Activated CD8-positive, alpha-beta memory T cell treated with anti-CD3 and anti-CD28 coated beads, Interleukin-2, amount 50 U/mL, for 4 hours (primary cell): ENCODE measurements at regions not wholly inside any gene's neighbourhood (a gene's known extent, or its start where the extent isn't known, plus 50 kb on each side); places are given as distances from the start of the nearest gene placed in this dataset.
"Not testable (repeated sequence)": the region's sequence is repeated elsewhere in the genome, so short reads cannot be mapped to it uniquely, and the experiment has no call there.

Experiments
- DNase-seq: peaks from one replicate; pipeline ENCODE4 v3.0.0-alpha.2; 2020

DNA sequence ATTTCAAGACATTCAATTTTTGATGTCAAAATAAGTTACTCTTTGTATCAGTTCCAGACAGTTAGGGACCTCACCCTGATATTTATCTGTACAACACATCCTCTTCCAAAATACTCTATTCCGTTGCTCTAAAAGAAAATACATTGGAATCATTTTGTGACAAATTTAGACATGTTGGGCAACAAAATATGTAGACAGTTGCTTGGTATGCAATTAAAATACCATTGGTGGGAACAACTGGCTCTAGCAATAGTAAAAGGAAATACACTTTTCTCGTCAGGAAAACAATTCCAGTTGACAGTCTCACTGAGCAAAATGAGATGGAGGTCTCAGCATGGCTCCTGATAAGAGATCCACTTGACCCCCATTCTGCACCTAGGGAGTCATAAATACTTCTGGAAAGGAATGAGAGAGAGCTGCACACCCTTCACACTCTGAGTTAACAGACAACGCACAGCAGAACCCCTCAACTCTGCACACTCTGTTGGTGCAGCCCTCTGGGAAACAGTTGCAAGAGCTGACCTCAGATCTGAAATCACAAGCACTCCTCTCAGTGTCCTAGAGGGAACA is 171.3 kb upstream of the NT5E start:
- no peak for DNase-seq

DNA sequence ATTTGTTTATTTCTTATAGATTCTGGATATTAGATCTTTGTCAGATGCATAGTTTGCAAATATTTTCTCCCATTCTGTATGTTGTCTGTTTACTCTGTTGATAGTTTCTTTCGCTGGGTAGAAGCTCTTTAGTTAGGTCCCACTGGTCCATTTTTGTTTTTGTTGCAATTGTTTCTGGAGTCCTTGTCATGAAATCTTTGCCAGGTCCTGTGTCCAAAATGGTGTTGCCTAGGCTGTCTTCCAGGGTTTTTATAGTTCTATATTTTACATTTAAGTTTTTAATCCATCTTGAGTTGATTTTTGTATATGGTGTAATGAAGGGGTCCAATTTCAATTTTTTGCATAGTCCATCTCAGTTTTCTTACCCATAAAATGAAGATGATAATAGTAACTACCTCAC is 173.9 kb upstream of the NT5E start:
- not testable (repeated sequence) for DNase-seq

DNA sequence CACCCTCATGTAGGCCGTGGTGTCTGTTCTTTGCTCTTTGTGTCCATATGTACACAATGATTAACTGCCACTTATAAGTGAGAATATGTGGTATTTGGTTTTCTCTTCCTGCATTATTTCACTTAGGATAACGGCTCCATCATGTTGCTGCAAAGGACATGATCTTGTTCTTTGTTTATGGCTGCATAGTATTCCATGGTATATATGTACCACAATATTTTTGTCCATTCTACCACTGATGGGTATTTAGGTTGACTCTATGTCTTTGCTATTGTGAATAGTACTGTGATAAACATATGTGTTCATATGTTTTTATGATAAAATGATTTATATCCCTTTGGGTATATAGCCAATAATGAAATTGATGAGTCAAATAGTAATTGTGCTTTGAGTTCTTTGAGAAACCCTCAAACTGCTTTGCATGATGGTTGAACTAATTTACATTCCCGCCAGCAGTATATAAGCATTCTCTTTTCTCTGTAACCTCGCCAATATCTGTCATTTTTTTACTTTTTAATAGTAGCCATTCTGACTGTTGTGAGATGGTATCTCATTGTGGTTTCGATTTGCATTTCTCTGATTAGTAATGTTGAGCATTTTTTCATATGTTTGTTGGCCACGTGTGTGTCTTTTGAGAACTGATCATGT is 174.4 kb upstream of the NT5E start:
- DNase-seq = no peak

DNA sequence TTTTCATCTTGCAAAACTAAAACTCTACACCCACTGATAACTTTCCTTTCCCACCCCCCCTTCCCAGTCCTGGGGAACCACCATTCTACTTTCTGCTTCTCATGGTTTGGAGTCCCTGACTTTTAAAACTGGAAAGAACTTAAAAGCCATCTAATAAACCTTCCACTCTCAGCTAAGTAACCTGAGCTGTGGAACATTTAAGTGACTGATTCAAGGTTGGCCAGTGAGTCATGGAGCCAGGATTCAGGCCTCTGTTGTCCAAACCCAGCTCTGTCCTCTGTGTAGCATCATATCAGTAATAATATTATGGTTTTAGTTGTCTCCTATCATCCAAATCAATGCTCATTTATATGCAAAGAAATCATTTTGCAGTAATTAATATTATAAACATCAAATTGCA is 176.0 kb upstream of the NT5E start:
- DNase-seq = no peak

DNA sequence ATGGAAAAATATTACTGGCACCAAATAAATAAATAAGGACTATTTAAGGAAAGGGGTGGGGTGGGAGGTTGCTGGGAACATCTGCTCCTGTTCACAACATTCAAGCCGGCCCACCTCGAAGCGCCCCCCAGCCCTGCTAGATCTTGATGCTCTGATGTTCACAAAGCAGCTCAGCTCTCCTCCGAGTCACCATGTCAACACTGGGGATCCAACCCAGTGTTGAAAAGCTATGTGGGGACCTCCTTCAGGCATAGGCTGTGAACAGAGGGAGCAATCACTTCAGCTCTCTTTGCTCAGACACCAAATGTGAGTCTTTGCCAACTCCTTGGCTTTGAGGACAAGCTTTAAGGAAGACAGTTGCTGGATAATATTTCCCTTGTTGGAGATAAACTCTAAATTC is 176.8 kb upstream of the NT5E start:
- no peak for DNase-seq

DNA sequence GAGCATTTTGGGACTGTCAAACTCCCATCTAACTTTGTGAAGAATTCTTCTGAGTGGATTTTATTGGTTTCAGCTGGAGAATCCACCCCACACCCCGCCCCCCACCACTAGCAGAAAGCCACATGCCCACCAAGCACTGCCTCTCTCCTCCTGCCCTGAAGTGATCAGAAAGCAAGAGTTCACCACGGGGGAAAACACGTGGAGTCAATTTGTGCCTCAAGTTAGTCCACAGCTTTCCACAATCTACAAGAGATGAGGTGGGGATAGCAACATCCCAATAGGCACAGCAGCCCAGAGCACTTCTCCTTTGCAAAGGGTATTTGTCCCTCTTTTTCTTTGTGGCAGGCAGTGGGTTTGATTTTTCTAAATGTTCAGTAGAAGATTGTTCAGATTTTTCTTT is 177.3 kb upstream of the NT5E start:
- no peak for DNase-seq

DNA sequence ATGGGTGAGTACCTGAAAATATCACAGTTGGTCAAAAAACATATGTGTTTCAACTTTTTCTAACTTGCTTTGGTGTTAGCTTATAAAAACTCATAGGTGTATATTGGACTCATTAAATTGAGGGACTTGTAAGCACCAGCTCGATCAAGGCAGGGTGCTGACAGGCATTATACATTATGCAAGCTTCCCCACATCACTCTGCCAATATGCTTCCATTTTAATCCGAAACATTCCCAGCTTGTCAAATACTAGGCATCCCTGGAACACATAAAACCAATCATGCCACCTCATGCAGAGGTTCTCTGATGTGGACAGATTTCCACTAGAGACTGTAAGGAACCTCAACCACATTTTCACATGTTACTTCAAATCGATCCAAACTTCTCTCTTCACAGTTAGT is 187.3 kb upstream of the NT5E start:
- no peak for DNase-seq

DNA sequence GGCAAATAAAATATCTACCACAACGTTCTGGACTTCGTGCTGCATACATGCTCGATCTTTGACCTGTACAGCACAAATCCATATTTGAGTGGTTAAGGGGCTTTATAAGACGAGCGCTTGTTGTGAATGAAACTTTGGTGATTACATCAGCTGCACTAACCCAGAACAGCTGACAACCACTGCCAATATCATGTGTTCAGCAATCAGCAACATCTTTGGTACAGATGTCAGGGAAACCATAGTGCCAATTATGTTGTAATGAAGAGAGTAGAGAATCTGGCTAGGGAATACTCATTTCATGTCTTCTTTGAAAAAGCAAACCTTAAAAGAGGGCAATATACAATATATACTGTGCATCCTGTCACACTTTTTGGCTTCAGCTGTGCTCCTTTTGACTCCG is 188.6 kb upstream of the NT5E start:
- DNase-seq = no peak

DNA sequence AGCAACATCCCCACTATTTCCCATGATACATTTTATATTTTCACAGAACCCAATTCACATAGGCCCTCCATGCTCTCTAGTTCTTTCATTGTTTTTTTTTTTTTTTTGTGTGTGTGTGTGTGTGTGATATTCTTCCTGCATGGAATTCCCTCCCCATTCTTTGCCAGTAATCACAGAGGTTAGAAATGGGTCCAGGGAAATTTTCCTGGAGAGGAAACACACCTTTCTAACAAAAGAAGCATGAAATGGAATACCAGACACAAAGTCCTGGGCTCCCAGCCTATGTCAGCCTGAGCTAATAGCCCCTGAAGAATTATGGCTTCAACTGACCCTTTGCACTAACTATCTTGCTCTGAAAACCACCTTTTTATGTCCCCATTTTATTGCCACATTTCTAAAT is 194.2 kb upstream of the NT5E start:
- no peak for DNase-seq

DNA sequence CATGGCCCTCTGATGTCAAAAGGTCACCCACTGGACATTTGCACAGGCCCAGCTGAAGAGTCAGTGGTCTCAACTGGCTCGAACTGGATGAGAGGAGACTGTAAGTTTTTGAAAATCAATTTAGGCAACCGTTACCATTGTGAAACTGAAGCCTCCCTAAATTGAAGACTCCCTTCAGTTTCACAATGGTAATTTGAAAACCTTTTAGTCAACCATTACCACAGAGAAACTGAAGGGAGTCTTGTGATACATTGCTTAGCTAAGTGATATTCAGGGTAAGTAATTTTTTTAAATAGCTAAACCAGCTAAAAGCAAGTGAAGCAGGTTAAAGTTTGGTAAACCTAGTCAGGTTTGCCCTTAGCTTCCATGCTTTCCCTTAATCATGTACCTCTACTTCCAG is 197.3 kb upstream of the NT5E start:
- DNase-seq = no peak

DNA sequence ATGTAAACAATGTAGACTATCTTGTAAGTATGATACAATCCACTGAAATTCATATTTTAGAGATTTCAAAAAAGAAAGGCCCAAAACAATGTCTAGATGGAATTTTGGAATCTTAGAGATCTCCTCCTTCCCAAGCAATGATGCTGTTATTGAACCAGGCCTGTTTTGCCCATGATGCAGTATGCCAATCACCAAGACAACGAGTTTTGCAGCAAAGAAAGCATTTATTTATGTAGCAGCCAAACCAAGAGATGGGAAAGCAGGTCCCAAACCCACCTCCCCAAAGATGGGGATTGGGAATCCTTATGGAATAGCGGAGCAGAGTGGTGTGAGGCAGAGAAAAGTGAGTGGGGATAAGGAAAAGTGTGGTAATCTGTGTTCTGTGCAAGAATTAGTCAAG is 197.8 kb upstream of the NT5E start:
- DNase-seq = no peak

DNA sequence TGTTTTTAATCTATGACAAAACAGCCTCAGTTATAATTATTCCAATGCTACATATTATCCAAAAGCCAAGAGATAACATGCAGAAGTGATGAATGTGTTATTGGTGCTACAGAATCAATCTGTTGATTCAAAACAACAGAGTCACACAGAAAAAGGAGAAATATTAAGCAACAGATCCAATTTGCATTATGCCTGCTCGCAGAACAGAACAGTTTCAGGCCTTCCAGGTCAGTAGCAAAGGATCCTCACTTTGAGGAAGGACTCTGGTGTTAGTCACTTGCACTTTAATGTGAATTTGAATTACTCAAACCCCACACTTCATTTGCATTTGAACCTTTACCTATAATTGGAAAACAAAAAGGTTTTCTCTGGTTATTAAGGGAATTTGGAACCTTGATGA is 198.6 kb upstream of the NT5E start:
- DNase-seq = no peak

DNA sequence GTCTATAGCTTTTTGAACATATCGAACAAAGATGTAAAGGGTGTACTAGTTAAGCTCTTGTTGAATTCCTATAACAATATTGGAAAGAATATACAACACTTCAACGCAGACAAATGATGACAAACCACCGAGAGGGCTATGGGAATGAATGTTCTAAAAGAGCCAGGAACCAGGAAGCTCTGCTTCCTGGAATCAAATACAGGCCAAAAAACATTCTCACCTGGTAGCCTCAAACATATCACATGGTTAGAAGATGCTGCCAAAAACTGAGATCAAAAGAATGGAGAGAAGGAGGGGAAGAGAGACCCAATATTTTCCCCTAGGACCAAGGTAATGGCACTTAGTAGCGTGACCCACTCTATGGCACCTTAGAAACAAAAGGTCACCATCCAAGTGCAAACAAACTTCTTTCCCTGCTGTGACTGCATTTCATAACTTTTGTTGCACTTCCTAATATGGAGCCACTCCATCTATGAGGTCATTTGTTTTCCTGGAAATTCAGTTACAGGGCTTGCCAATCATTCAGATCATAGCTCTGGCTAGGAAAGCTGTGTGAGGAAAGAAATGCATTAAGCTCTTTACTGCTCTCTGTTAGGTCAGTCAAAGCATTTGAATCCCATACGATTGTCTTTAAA is 199.2 kb upstream of the NT5E start:
- DNase-seq = no peak

DNA sequence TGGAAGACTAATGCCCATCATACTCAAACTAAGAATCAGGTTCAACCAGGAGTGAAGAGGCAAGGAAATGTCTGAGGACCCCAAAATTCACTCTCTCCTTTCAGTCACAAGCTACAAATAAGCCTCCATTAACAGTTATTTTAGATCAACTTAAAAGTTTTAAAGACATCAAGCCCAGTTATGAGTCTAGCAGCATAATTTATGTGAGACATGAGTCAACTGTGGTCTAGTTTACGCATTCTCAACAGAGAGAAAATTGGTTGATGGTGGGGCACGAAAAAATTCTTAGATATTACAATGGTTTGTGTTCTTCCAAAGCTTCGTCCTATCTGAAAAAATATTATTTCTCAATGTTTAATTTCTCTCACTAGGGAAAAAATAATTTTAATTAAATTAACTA is 204.9 kb upstream of the NT5E start:
- no peak for DNase-seq

DNA sequence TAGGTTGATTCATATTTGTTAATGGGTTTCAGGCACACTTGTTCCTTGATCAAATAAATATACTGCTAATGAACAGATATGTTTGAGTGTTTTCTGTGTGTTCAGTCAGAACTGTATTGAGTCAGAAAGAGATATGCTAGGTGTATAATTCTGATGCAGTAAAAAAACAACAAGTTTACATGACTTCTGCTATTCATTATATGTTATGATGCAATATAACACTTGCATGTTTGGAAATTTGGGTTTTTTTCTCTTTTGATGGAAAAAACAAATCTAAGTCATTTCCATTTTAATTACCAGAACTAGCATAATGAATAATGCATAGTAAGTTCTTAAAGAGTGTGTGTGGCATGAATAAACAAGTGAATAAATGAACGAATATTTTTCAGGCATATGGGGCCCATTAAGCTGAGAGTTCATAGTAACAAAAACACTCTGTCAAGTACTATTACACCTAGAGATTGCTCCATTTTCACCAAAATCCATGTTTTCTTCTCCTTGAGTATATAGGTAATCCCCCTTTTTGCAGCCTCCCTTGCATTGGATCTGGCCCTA is 208.3 kb upstream of the NT5E start:
- DNase-seq = no peak

DNA sequence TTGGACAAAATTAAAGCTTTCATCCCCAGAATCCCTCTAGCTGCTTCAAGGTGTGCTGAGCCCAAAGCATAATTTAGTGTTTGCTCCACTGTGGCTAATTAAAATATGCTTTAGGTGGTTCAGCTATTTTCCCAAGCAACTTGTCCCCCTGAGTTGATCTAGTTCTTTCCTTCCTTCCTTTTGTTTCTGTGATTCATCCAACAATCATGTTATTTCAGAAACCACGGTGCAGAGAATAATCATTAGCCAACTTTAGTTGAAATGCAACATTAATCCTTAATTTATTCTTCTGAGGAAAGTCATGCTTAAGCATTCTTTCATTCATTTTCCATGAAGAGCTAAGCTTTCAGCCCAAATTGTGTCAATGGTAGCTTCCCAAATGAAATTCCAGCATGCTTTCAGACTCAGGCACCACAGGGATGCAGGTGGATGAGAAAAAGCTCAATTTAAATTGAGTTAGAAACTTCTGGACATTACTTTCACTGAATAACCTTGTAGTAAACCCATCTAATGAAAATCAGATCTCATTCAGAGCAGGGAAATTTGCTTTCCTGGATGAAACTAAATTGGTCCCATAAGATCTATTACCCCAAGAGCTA is 209.0 kb upstream of the NT5E start:
- no peak for DNase-seq

DNA sequence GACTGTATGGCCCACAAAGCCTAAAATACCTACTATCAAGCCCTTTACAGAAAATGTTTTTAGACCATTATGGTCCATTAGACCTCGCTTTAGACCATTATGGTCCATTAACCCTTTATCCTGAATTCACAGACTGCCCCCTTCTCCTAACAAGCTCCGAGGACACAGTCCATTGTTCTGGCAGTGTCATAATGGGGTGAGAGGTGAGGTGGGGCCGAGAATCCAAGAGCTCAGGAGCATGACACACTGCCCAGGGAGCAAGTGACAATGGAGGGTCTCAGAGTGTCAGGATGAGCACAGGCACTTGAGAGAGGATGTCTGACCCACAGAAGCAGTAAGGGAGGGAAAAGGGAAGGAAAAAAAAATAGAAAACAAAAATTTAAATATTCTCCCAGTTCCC is 212.4 kb upstream of the NT5E start:
- DNase-seq = no peak

DNA sequence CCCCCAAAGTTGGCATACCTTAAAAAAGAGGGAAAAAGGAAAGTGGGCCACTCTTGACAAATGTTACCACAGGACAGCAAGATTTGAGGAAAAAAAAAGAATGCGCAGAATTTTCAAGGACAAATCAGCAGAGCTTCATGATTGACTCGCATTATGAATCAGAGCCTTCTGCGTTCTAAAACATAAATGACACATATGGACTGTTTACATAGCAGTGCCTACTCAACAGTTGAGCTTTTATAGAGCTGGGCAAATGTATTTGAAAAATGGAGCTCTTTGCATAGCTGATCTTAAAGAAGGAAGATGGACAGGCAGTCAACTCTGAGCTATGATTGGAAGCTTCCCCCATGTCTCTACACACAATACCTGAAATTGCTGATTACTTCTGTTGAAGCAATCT is 213.2 kb upstream of the NT5E start:
- no peak for DNase-seq

DNA sequence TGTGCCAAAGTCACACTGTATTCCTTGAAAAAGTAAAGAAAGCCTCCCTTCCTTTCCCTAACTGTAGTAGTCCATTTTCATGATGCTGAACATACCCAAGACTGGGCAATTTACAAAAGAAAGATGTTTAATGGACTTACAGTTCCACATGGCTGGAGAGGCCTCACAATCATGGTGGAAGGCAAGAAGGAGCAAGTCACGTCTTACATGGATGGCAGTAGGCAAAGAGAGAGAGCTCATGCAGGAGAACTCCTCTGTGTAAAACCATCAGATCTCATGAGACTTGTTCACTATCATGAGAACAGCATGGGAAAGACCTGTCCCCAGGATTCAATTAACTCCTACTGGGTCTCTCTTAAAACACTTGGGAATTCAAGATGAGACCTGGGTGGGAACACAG is 222.5 kb upstream of the NT5E start:
- DNase-seq = not testable (repeated sequence)

DNA sequence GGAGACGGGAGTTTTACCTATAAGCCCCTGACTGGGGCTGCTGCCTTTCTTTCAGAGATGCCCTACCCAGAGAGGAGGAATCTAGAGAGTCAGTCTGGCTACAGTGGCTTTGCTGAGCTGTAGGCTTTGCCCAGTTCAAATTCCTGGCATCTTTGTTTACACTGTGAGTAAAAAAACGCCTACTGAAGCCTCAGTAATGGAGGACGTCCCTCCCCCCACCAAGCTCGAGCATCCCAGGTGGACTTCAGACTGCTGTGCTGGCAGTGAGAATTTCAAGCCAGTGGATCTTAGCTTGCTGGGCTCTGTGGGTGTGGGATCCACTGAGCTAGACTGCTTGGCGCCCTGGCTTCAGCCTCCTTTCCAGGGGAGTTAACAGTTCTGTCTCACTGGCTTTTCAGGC is 237.1 kb upstream of the NT5E start:
- not testable (repeated sequence) for DNase-seq

DNA sequence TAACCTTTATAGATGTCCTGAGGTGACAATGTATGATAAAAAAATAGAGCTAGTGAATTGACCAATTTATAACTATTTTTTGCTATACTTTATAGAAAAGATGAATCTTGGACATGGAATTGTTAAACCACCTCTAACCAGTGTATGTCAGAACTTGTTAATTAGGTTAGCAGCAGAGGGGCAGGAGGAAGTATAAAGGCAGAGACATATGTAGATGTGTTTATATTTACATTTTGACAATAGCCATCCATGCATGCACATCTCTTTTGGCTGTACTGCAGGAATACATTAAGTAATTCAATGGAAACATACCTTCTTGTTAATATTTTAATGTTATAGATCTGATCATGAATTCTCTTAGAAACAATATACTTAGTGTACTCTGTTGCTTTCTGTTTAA is 254.6 kb upstream of the NT5E start:
- DNase-seq = no peak

DNA sequence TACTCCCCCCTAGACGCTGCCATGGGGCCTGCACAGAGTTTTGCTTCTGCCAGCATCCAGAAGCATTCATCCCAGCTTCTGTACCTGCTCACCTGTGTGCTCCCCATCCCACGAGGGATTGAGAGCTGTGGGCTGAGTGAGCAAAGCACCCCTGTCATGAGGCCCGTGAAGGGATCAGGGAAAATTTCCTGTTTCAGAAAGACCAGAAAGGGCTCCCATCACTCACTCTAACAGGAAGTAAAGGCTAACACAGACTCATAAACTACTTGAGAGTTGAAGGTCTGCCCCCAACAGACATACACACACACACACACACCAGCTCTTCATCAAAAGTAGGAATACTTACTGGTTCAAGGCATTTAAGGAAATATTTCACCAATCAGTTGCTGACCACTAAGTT is 256.5 kb upstream of the NT5E start:
- no peak for DNase-seq

DNA sequence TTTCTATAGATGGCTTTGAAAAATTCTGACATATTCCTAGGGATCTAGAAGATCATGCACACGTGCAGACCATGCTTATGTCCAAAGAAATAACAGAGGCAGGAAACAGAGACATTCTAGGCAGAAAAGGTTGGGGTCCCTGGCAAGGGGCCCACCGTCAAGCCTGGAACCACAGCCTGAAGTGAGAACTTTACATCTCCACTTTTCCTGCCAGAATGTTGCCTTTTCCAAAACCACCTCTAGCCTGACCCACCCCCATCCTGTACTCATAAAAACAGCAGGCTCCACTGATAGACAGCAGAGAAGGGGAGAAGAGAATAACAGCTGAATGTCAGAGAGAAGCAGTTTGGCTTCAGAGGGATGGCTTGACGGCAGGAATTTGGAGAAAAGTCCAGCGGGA is 257.3 kb upstream of the NT5E start:
- DNase-seq = no peak

DNA sequence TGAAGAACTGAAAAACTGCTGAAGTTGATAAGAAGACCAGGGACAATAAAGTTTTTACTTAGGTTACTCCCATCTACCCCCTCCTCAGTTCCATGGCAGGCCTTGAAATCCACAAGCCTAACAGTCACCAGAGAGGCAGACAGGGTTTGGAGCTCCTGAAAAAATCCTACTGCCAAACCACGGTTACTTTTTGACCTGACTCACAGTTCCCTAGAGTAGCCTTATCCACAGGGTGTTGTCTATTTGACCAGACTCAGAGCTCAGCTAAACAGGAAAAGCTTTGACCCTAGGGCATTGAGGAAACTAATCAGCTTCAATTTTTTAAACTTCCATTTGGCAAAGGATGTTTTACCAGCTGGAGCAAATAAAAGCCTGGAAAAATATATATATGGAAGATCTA is 257.7 kb upstream of the NT5E start:
- DNase-seq = no peak
